Esophagus squamous epithelium (tissue), 4 donors: ENCODE measurements at regions not wholly inside any gene's neighbourhood (a gene's known extent, or its start where the extent isn't known, plus 50 kb on each side); places are given as distances from the start of the nearest gene placed in this dataset.

Experiments used
- CTCF ChIP-seq, 6 experiments: fragments of 450-650 bp in 4 of 6; fragments of 200-600 bp in 2 of 6; sonication (generic) in 2 of 6; IDR thresholded peaks; one replicate each; pipeline ENCODE4 v1.5.1; 2016 to 2019; ENCODE audit warnings: antibody characterized with exemption in 6 of 6, mild to moderate bottlenecking in 4 of 6, moderate library complexity in 4 of 6
- POLR2A ChIP-seq, 4 donors: fragments of 450-650 bp; IDR thresholded peaks; one replicate each; pipeline ENCODE4 v1.6.1; 2017; ENCODE audit warnings: antibody characterized with exemption in 4 of 4, mild to moderate bottlenecking in 4 of 4, moderate library complexity in 3 of 4

DNA sequence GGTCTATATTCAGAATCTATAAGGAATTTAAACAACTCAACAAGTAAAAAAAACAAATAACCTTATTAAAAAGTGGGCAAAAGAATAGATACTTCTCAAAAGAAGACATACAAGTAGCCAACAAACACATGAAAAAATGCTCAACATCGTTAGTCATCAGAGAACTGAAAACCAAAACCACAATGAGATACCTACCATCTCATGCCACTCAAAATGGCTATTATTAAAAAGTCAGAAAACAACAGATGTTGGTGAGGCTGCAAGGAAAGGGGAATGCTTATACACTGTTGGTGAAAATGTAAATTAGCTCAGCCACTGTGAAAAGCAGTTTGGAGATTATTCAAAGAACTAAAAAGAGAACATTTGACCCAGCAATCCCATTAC is 201.6 kb downstream of the QDPR start:
- TF ChIP-seq POLR2A (IDR thresholded peaks at IDR 0.05) (no peak), CTCF (IDR thresholded peaks at IDR 0.05) (no peak)
